NT2/D1 (cell line): ENCODE measurements at regions not wholly inside any gene's neighbourhood (a gene's known extent, or its start where the extent isn't known, plus 50 kb on each side); places are given as distances from the start of the nearest gene placed in this dataset.

Source experiments
- YY1 ChIP-seq: IDR thresholded peaks from 2 replicates; pipeline ENCODE4 v1.6.1; 2011; ENCODE audit not compliant: insufficient read length, insufficient read depth
- ZNF274 ChIP-seq: IDR thresholded peaks from 2 replicates; pipeline ENCODE4 v1.6.1; 2011; ENCODE audit warnings: mild to moderate bottlenecking, low read depth, low read length

DNA sequence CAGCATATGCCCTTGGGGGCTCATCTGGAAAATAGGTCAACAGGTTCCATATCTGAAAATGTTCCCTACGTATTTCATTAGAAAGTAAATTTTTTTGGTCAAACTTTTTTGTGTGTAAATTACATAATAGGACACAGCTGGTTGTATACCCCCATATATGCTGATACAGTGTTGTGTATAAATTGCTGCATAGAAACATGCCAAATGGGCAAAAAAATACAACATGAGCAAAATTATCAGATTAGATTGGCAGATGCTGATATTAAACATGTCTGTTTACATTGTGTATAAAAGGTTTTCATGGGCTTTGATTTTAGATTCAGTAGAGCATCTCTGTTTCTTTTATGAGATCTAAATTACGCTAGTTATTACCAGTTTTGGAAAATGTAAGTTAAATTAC lies 2223.0 kb downstream of the MAT2B start:
- no peak for TF ChIP-seq YY1
- TF ChIP-seq ZNF274: no peak
